Heart left ventricle (tissue), 16 donors: ENCODE measurements at regions not wholly inside any gene's neighbourhood (a gene's known extent, or its start where the extent isn't known, plus 50 kb on each side); places are given as distances from the start of the nearest gene placed in this dataset.

Experiments used
- ATAC-seq, 4 donors: fragments of 200-7000 bp; cut with Tn5 transposase; one replicate each; pipeline ENCODE4 v1.9.1; 2020 to 2022; ENCODE audit warnings: moderate library complexity in 4 of 4, mild to moderate bottlenecking in 3 of 4, moderate number of reproducible peaks in 1 of 4
- DNase-seq, 5 donors: peaks; one replicate each; pipeline ENCODE4 v3.0.0-alpha.2; 2020
- H3K27ac ChIP-seq, 12 donors: fragments of 200-600 bp; sonication (generic) in 4 of 12; one replicate each; pipeline versions ENCODE4 v1.5.0 to v1.8.0; 2016 to 2022; ENCODE audit warnings: mild to moderate bottlenecking in 2 of 12
- H3K27me3 ChIP-seq, 9 donors: fragments of 200-600 bp; sonication (generic) in 2 of 9; one replicate each; pipeline versions ENCODE4 v1.5.1 to v1.8.0; 2016 to 2022; ENCODE audit warnings: mild to moderate bottlenecking in 3 of 9
- H3K36me3 ChIP-seq, 9 donors: fragments of 200-600 bp; sonication (generic) in 2 of 9; one replicate each; pipeline versions ENCODE4 v1.5.0 to v1.8.0; 2018 to 2022; ENCODE audit warnings: mild to moderate bottlenecking in 2 of 9
- H3K4me1 ChIP-seq, 12 donors: fragments of 200-600 bp; sonication (generic) in 4 of 12; one replicate each; pipeline versions ENCODE4 v1.5.0 to v1.8.0; 2016 to 2022; ENCODE audit warnings: mild to moderate bottlenecking in 3 of 12
- H3K4me3 ChIP-seq, 12 donors: fragments of 200-600 bp; sonication (generic) in 4 of 12; one replicate each; pipeline versions ENCODE4 v1.5.0 to v1.8.0; 2017 to 2022; ENCODE audit warnings: mild to moderate bottlenecking in 9 of 12, moderate library complexity in 4 of 12
- H3K9me3 ChIP-seq, 12 donors: fragments of 200-600 bp; sonication (generic) in 4 of 12; one replicate each; pipeline versions ENCODE4 v1.5.0 to v1.8.0; 2016 to 2022; ENCODE audit warnings: mild to moderate bottlenecking in 1 of 12
- POLR2A ChIP-seq, 2 donors: fragments of 450-650 bp; IDR thresholded peaks; one replicate each; pipeline ENCODE4 v1.6.1; 2017; ENCODE audit warnings: antibody characterized with exemption in 2 of 2, mild to moderate bottlenecking in 2 of 2, moderate library complexity in 2 of 2
- WGBS, 4 donors: extraction: QIAGEN DNeasy Blood & Tissue Kit in 2 of 4; methylation state at CpG; one replicate each; pipeline versions ENCODE4 v1.1.5 to v1.1.7; 2013 to 2018; 5-methylcytosine and 5-hydroxymethylcytosine counted together
- intact Hi-C, 10 donors: fragments of 100-400 bp; cut with DNase I; formaldehyde crosslinking; loops; one replicate each; pipeline versions ENCODE4 v1.11.1 to v1.14.2; 2022
- TF ChIP-seq, protein P1 (sequence below), 12 donors: fragments of 200-600 bp; sonication (generic) in 4 of 12; IDR thresholded peaks; one replicate each; pipeline versions ENCODE4 v1.5.0 to v1.8.0; 2018 to 2022; ENCODE audit warnings: antibody characterized with exemption in 12 of 12, mild to moderate bottlenecking in 5 of 12
- donor health status: ischemic (EF 13 %, LVEDD 7.1; RV severe dilation, severe dysfunction).
- donor health status: healthy with polysubstance abuse.
- donor health status: DM: no; HTN: yes; CAD: no.
- donor health status: DM: no; HTN: no; CAD: no.
- donor health status: ischemic (EF 25% LVEDD 6.9; RV normal size, moderate dysfunction).
- donor health status: ischemic (EF 25% LVEDD 5.7; RV mildly dilated, moderate dysfunction).
- donor health status: healthy.
- donor health status: DM: yes; HTN: yes; CAD: no.
- donor health status: ischemic (EF 35%, LVEDD 5.7; RV mildly dilated, moderate dysfunction).
- donor health status: nonischemic (EF 11% LVEDD 7.7; RV severe dilation, severe dysfunction).
- donor health status: DM: yes; HTN: yes; CAD: no.
- donor health status: PGD.
- donor health status: ischemic (EF 29% LVEDD 5.4; RV normal size, mild dysfunction).
- donor health status: nonischemic (EF 23%, LVEDD 6.1; RV moderate dilation, normal function).

GRCh38 chr12:113546916-113547863, 75.5 kb upstream of the LHX5 start:
- Histone ChIP-seq H3K36me3 (no peaks in the 10 kb centered on the region), H3K4me1 (no peaks in the 10 kb centered on the region), H3K27me3 (peaks cover 0 to 9% (median 0%) of the 10 kb centered on the region in 9 donors), H3K4me3 (no peak overlapping the region), H3K9me3 (peaks cover 0 to 5% (median 0%) of the 10 kb centered on the region in 12 donors), H3K27ac (no peak overlapping the region)
- DNase-seq: no peak
- no peak for ATAC-seq
- intact Hi-C loops: no loop called here
- TF ChIP-seq, protein P1, sequence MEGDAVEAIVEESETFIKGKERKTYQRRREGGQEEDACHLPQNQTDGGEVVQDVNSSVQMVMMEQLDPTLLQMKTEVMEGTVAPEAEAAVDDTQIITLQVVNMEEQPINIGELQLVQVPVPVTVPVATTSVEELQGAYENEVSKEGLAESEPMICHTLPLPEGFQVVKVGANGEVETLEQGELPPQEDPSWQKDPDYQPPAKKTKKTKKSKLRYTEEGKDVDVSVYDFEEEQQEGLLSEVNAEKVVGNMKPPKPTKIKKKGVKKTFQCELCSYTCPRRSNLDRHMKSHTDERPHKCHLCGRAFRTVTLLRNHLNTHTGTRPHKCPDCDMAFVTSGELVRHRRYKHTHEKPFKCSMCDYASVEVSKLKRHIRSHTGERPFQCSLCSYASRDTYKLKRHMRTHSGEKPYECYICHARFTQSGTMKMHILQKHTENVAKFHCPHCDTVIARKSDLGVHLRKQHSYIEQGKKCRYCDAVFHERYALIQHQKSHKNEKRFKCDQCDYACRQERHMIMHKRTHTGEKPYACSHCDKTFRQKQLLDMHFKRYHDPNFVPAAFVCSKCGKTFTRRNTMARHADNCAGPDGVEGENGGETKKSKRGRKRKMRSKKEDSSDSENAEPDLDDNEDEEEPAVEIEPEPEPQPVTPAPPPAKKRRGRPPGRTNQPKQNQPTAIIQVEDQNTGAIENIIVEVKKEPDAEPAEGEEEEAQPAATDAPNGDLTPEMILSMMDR (IDR thresholded peaks at IDR 0.05): no peak
- no peak for TF ChIP-seq POLR2A (IDR thresholded peaks at IDR 0.05)
- WGBS, 4 donors: 29 to 35% (median 32%) methylated on average over 18 of the region's 18 CpGs

DNA sequence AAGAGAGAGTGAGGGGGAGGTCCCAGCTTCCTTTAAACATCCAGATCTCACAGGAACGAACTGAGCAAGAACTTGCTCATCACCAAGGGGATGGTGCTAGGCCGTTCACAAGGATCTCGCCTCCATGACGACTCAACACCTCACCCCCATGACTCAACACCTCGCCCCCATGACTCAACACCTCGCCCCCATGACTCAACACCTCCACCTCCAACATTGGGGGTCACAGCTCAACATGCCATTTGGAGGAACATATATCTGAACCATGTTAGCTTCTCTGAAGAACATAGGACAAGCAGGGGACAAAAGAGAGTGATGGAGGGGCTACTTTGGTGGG, 66.0 kb upstream of the LHX5 start:
- no peak for ATAC-seq
- Histone ChIP-seq H3K4me1 (no peaks in the 10 kb centered on the region), H3K4me3 (no peak overlapping the region), H3K27ac (no peak overlapping the region), H3K9me3 (peaks cover 0 to 7% (median 0%) of the 10 kb centered on the region in 12 donors), H3K27me3 (peaks cover 0 to 63% (median 15%) of the 10 kb centered on the region in 9 donors), H3K36me3 (no peaks in the 10 kb centered on the region)
- DNase-seq: no peak
- intact Hi-C loops: no loop called here
- 25 to 41% (median 36%) methylated on average over 6 of the region's 6 CpGs for WGBS, 4 donors
- TF ChIP-seq, protein P1 (IDR thresholded peaks at IDR 0.05): no peak
- no peak for TF ChIP-seq POLR2A (IDR thresholded peaks at IDR 0.05)

DNA sequence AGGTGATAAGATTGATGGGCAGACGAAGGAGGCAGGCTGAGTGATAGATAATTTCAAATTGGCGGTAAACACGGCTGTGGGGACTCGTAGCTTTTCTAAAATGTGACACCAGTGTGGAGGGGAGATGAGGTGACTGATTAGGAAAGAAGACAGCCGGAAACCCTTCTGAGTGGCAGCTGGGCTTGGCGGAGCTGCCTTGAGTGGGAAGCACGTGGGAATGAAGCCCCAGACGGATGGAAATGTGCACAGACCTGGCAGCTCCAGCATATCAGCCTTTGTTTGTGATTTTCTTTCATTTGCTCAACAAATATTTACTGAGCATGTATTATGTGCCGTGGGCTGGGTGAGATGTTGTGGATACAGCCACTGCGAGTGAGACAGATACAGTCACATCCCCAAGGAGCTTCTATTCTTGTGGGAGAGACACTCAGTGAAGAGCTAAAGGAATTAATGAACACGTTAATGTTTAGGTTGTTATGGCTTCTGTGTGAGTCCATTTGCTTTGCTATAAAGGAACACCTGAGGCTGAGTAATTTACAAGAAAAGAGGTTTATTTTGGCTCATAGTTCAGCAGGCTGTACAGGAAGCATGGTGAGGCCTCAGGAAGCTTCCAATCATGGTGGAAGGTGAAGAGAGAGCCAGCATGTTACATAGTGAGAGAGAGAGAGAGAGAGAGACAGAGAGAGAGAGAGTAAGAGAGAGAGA, 65.5 kb upstream of the LHX5 start:
- Histone ChIP-seq H3K9me3 (peaks cover 0 to 7% (median 0%) of the 10 kb centered on the region in 12 donors), H3K27ac (no peak overlapping the region), H3K27me3 (peaks cover 0 to 68% (median 13%) of the 10 kb centered on the region in 9 donors), H3K4me3 (no peak overlapping the region), H3K4me1 (no peaks in the 10 kb centered on the region), H3K36me3 (no peaks in the 10 kb centered on the region)
- DNase-seq (no peak), ATAC-seq (no peak)
- WGBS, 4 donors: 35 to 47% (median 43%) methylated on average over 11 of the region's 11 CpGs
- intact Hi-C loops: no loop called here
- no peak for TF ChIP-seq POLR2A (IDR thresholded peaks at IDR 0.05)
- TF ChIP-seq, protein P1 (IDR thresholded peaks at IDR 0.05): no peak

- no peaks in the 10 kb centered on the region for H3K36me3 ChIP-seq
- no peaks in the 10 kb centered on the region for H3K4me1 ChIP-seq
- H3K27me3 ChIP-seq: peaks cover 0 to 68% (median 15%) of the 10 kb centered on the region in 9 donors
- TF ChIP-seq, protein P1 (IDR thresholded peaks at IDR 0.05): no peak
- TF ChIP-seq POLR2A (IDR thresholded peaks at IDR 0.05): no peak
- intact Hi-C loops: no loop called here
- peaks cover 0 to 7% (median 0%) of the 10 kb centered on the region in 12 donors for H3K9me3 ChIP-seq
- 80 to 85% (median 83%) methylated on average over 5 of the region's 5 CpGs for WGBS, 4 donors
- H3K27ac ChIP-seq: no peak overlapping the region
- no peak for DNase-seq
- ATAC-seq: no peak
- no peak overlapping the region for H3K4me3 ChIP-seq
These were observed 63.4 kb upstream of the LHX5 start for GRCh38 chr12:113535100-113535499.
